ENCODE measurements at regions not wholly inside any gene's neighbourhood (a gene's known extent, or its start where the extent isn't known, plus 50 kb on each side); places are given as distances from the start of the nearest gene placed in this dataset.

DNA sequence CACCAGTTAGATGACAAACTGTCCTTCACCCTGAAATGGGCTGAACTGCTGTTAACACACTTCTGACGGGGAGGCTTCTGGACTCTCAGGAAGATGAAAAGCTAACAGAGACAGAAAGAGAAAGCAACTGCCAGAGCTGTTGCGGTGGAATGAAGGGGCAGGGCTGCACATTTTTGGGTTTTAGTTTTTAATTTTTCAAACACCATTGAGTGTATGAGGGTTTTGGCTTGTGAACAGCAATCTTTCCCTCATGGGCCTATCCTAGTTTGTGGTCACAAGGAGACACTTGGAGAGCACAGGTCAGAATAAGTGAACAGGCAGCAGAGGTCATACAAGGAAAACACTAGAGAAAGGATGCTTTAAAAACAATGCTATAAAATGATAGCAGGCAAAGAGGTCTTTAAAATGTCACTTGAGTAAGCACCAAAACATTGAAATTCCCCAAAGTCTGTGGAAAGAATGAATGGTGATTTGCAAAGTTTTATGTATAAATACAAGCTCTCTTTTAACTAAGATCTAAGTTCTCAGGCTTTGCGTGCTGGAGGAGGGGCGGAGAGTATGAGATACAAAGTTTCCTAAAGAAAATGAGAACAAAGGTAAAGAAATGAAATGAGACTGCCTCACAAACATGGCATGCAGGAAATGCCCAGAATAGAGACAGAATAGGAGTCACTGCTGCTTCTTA lies 101.4 kb upstream of the GLI3 start:
- TF ChIP-seq, protein P1, sequence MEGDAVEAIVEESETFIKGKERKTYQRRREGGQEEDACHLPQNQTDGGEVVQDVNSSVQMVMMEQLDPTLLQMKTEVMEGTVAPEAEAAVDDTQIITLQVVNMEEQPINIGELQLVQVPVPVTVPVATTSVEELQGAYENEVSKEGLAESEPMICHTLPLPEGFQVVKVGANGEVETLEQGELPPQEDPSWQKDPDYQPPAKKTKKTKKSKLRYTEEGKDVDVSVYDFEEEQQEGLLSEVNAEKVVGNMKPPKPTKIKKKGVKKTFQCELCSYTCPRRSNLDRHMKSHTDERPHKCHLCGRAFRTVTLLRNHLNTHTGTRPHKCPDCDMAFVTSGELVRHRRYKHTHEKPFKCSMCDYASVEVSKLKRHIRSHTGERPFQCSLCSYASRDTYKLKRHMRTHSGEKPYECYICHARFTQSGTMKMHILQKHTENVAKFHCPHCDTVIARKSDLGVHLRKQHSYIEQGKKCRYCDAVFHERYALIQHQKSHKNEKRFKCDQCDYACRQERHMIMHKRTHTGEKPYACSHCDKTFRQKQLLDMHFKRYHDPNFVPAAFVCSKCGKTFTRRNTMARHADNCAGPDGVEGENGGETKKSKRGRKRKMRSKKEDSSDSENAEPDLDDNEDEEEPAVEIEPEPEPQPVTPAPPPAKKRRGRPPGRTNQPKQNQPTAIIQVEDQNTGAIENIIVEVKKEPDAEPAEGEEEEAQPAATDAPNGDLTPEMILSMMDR (IDR thresholded peaks at IDR 0.05 in 4 of 5, conservative IDR thresholded peaks at IDR 0.05 in 1 of 5) = no peak
- no peak for TF ChIP-seq POLR2A (IDR thresholded peaks at IDR 0.05)

All from gastrocnemius medialis (tissue), 4 donors.